ENCODE measurements at regions not wholly inside any gene's neighbourhood (a gene's known extent, or its start where the extent isn't known, plus 50 kb on each side); places are given as distances from the start of the nearest gene placed in this dataset.
A peak's percentile ranks its signal among the peaks of the same experiment; 100 is the strongest.

DNA sequence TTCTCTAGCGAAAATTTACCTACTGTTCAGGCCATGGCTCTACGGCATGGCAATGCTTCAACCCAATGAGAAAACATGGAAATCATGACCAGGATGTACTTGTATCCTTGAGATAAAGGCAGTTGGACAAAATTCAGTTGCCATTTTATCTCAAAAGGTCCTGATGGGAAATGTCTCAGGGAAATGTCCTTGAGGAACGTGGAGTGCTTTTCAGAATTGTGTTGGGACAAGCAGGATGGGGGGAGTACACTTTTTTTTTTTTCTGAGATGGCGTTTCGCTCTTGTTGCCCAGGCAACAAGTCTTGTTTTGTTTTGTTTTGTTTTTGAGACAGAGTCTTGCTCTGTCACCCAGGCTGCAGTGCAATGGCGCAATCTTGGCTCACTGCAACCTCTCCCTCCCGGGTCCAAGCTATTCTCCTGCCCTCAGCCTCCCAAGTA, 86.8 kb upstream of the EIF5 start:
- Histone ChIP-seq H2AFZ (ENCODE audit: low read length) (no peak overlapping the region), H3K27ac (ENCODE audit: extremely low read length, insufficient read depth, low read length) (peak overlapping the region; percentile 88), H4K20me1 (ENCODE audit: insufficient read depth, low read length) (no peaks in the 10 kb centered on the region), H3K9me3 (ENCODE audit: low read length) (peaks cover 5% of the 10 kb centered on the region), H3K4me3 (replicated peaks in 1 of 3; ENCODE audit: insufficient read depth in 1 of 3, low read depth in 2 of 3, low read length in 3 of 3) (no peak overlapping the region), H3K9ac (ENCODE audit: insufficient read depth, low read depth, low read length) (no peak overlapping the region), H3K79me2 (ENCODE audit: insufficient read depth, low read length) (no peaks in the 10 kb centered on the region), H3K27me3 (ENCODE audit: control insufficient read depth in 1 of 2, insufficient read depth in 2 of 2, low read length in 2 of 2) (no peaks in the 10 kb centered on the region), H3K4me2 (ENCODE audit: low read depth, low read length) (no peak overlapping the region), H3K4me1 (ENCODE audit: insufficient read depth, low read length) (peaks cover 54% of the 10 kb centered on the region), H3K36me3 (replicated peaks in 1 of 2; ENCODE audit: control insufficient read depth in 1 of 2, insufficient read depth in 2 of 2, low read length in 2 of 2) (no peaks in the 10 kb centered on the region)
- TF ChIP-seq IRX3 (CRISPR knock-in tag; IDR thresholded peaks at IDR 0.05; ENCODE audit: borderline replicate concordance, low read depth) = no peak
- TF ChIP-seq, protein P1, sequence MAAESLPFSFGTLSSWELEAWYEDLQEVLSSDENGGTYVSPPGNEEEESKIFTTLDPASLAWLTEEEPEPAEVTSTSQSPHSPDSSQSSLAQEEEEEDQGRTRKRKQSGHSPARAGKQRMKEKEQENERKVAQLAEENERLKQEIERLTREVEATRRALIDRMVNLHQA (CRISPR knock-in tag; IDR thresholded peaks at IDR 0.05) = no peak
- TF ChIP-seq CEBPB (IDR thresholded peaks at IDR 0.05; ENCODE audit: borderline replicate concordance, low read depth, low read length) = peak; percentile 58; the same call in 1 of the 2 replicates
- TF ChIP-seq HNF4A (CRISPR knock-in tag; IDR thresholded peaks at IDR 0.05) = peak; percentile 13; the same call in 1 of the 2 replicates
- no peak for TF ChIP-seq ZNF839 (CRISPR knock-in tag; IDR thresholded peaks at IDR 0.05; ENCODE audit: borderline replicate concordance)
- TF ChIP-seq SRSF4 (IDR thresholded peaks at IDR 0.05; ENCODE audit: low read depth, low read length, poor library complexity, severe bottlenecking) = no peak
- peak; percentile 47; the same call in 1 of the 2 replicates for TF ChIP-seq ZBTB3 (CRISPR knock-in tag; IDR thresholded peaks at IDR 0.05; ENCODE audit: borderline replicate concordance, low read depth)
- 0 out of 2 replicates have a peak, but pooled peaks have one; percentile 27 for TF ChIP-seq ZNF362 (CRISPR knock-in tag; IDR thresholded peaks at IDR 0.05; ENCODE audit: borderline replicate concordance)
- peak; percentile 32; the same call in 1 of the 2 replicates for TF ChIP-seq CEBPG (CRISPR knock-in tag; IDR thresholded peaks at IDR 0.05)
- TF ChIP-seq ZNF12 (CRISPR knock-in tag; IDR thresholded peaks at IDR 0.05) = peak; percentile 71; the same call in 1 of the 2 replicates
- no peak for TF ChIP-seq ZNF710 (CRISPR knock-in tag; IDR thresholded peaks at IDR 0.05; ENCODE audit: borderline replicate concordance)
- 80% methylated on average over 7 of the region's 7 CpGs for WGBS (ENCODE audit: low lambda C conversion rate)
- no TSS peak for BruUV-seq (replicated peaks)
- DNase-seq (ENCODE audit: low spot score) = no peak
- FAIRE-seq = no peak
- CTCF ChIA-PET (ENCODE audit: low intra/inter-chr PET ratio, low total read pairs) = no interaction called here
- no peak for ATAC-seq
- POLR2A ChIA-PET = interaction anchor here (1.1 kb wide), 1 partner anchor 147 kb away, joined by 3 read pairs; no protein-coding TSS in a partner anchor
- intact Hi-C loops (cut with micrococcal nuclease; ENCODE audit: unreplicated experiment) = no loop called here
- in situ Hi-C loops (cut with HindIII; ENCODE audit: extremely low pct_ligation_motif_present, low pct_unique_long_range_greater_than_20kb) = no loop called here

All from HepG2 (cell line).